Ishikawa (cell line): ENCODE measurements at regions not wholly inside any gene's neighbourhood (a gene's known extent, or its start where the extent isn't known, plus 50 kb on each side); places are given as distances from the start of the nearest gene placed in this dataset.

Experiments
- CEBPB ChIP-seq: IDR thresholded peaks from 2 replicates; pipeline ENCODE4 v1.6.1; 2012
- CREB1 ChIP-seq: IDR thresholded peaks from 2 replicates; pipeline ENCODE4 v1.6.1; 2012; ENCODE audit warnings: low read depth
- EGR1 ChIP-seq: IDR thresholded peaks from 2 replicates; pipeline ENCODE4 v1.6.1; 2012
- EP300 ChIP-seq: IDR thresholded peaks from 2 replicates; pipeline ENCODE4 v1.6.1; 2012; ENCODE audit warnings: borderline replicate concordance
- FOXM1 ChIP-seq: IDR thresholded peaks from 2 replicates; pipeline ENCODE4 v1.6.1; 2012; ENCODE audit warnings: low read depth, borderline replicate concordance
- NFIC ChIP-seq: IDR thresholded peaks from 2 replicates; pipeline ENCODE4 v1.6.1; 2012
- RAD21 ChIP-seq: IDR thresholded peaks from 2 replicates; pipeline ENCODE4 v1.6.1; 2012; ENCODE audit warnings: low read depth
- TAF1 ChIP-seq: IDR thresholded peaks from 2 replicates; pipeline ENCODE4 v1.6.1; 2012; ENCODE audit warnings: low read depth, mild to moderate bottlenecking
- TCF12 ChIP-seq: IDR thresholded peaks from 2 replicates; pipeline ENCODE4 v1.6.1; 2012; ENCODE audit warnings: low read depth
- TEAD4 ChIP-seq: IDR thresholded peaks from 2 replicates; pipeline ENCODE4 v1.6.1; 2012
- YY1 ChIP-seq: IDR thresholded peaks from 2 replicates; pipeline ENCODE4 v1.6.1; 2012; ENCODE audit warnings: low read depth
- ZBTB7A ChIP-seq: IDR thresholded peaks from 2 replicates; pipeline ENCODE4 v1.6.1; 2012; ENCODE audit warnings: low read depth
- TF ChIP-seq, protein P1 (sequence below): IDR thresholded peaks from 2 replicates; pipeline ENCODE4 v1.6.1; 2012; ENCODE audit warnings: low read depth, mild to moderate bottlenecking
- TF ChIP-seq, protein P2 (sequence below): IDR thresholded peaks from 2 replicates; pipeline ENCODE4 v1.6.1; 2012
- TF ChIP-seq, protein P3 (sequence below): IDR thresholded peaks from 2 replicates; pipeline ENCODE4 v1.6.1; 2012

DNA sequence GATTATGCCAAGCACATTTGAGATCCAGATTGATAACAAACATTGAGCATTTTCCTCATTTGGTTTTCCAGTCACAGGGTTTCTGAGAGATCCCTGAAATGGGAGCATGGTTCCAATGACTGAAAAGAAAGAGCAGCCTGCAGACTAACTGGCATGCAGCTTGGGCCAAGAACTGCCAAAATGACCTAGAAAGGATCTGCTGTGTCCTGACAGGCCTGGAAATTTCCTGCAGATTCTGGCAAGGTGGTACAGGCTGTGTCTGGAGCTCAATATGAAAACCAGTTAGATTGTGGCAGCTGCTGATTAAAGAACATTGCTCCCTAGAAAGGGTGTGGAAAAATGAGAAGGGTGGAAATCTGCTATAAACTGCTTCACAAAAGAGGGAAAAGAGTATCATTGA lies 417.3 kb downstream of the IPO8 start:
- TF ChIP-seq TEAD4: no peak
- no peak for TF ChIP-seq YY1
- TF ChIP-seq ZBTB7A: no peak

DNA sequence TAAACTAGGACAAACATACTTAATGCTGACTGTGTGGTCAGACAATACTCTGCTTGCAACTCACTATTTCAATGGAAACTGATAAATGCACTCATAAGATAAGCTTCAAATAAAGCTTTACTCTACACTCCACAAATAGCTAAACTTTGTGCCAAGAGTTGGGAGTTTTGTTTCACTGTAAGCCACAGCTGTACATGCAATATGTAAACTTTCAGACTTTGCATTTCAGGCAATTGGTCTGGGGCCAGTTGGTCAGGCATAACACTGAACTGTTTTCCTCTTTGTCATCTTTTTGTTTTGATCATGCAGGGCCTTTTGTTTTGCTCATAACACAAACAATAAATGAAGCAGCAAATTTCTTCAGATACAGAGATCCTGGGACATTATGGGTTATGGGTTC lies 426.2 kb downstream of the IPO8 start:
- no peak for TF ChIP-seq TEAD4
- TF ChIP-seq CREB1: no peak
- no peak for TF ChIP-seq FOXM1
- TF ChIP-seq ZBTB7A: no peak
- no peak for TF ChIP-seq EP300
- TF ChIP-seq CEBPB: no peak
- TF ChIP-seq NFIC: no peak
- TF ChIP-seq, protein P1, sequence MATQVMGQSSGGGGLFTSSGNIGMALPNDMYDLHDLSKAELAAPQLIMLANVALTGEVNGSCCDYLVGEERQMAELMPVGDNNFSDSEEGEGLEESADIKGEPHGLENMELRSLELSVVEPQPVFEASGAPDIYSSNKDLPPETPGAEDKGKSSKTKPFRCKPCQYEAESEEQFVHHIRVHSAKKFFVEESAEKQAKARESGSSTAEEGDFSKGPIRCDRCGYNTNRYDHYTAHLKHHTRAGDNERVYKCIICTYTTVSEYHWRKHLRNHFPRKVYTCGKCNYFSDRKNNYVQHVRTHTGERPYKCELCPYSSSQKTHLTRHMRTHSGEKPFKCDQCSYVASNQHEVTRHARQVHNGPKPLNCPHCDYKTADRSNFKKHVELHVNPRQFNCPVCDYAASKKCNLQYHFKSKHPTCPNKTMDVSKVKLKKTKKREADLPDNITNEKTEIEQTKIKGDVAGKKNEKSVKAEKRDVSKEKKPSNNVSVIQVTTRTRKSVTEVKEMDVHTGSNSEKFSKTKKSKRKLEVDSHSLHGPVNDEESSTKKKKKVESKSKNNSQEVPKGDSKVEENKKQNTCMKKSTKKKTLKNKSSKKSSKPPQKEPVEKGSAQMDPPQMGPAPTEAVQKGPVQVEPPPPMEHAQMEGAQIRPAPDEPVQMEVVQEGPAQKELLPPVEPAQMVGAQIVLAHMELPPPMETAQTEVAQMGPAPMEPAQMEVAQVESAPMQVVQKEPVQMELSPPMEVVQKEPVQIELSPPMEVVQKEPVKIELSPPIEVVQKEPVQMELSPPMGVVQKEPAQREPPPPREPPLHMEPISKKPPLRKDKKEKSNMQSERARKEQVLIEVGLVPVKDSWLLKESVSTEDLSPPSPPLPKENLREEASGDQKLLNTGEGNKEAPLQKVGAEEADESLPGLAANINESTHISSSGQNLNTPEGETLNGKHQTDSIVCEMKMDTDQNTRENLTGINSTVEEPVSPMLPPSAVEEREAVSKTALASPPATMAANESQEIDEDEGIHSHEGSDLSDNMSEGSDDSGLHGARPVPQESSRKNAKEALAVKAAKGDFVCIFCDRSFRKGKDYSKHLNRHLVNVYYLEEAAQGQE: no peak

DNA sequence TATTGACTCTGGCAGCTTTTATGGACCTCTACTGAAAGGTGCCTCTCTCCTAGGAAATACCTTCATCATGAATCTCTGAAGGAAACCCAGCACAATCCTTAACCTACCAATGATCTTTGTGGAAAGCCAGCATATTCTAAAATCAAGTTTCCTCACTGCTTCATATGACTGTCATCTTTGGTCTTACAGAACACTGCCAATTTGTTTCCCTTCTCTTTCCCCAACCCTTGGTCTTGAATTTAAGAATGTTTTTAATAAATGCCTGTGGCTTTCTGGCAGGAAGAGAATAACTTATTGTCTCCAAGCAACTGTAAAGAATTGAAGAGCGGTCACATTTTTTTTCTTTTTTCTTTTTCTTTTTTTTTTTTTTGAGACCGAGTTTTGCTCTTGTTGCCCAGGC lies 427.6 kb downstream of the IPO8 start:
- TF ChIP-seq ZBTB7A: no peak
- TF ChIP-seq EP300: no peak
- no peak for TF ChIP-seq FOXM1
- TF ChIP-seq, protein P2, sequence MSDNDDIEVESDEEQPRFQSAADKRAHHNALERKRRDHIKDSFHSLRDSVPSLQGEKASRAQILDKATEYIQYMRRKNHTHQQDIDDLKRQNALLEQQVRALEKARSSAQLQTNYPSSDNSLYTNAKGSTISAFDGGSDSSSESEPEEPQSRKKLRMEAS: no peak

DNA sequence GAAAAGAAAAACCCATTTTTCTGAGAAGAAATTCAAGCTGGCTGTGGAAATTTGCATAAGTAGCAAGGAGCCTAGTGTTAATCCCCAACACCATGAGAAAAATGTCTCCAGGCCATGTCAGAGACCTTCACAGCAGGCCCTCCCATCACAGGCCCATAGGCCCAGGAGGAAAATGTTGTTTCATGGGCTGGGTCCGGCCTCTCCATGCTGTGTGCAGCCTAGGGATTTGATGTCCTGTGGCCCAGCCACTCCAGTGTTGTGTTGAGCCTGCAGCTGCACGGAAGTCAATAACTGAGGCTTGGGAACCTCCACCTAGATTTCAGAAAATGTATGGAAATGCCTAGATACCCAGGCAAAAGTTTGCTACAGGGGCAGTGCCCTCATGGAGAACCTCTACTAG lies 432.2 kb downstream of the IPO8 start:
- no peak for TF ChIP-seq CEBPB
- TF ChIP-seq, protein P1: no peak
- no peak for TF ChIP-seq NFIC
- TF ChIP-seq, protein P3, sequence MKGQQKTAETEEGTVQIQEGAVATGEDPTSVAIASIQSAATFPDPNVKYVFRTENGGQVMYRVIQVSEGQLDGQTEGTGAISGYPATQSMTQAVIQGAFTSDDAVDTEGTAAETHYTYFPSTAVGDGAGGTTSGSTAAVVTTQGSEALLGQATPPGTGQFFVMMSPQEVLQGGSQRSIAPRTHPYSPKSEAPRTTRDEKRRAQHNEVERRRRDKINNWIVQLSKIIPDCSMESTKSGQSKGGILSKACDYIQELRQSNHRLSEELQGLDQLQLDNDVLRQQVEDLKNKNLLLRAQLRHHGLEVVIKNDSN: no peak
- TF ChIP-seq EGR1: no peak
- TF ChIP-seq YY1: no peak
- TF ChIP-seq TAF1: no peak
- no peak for TF ChIP-seq RAD21

DNA sequence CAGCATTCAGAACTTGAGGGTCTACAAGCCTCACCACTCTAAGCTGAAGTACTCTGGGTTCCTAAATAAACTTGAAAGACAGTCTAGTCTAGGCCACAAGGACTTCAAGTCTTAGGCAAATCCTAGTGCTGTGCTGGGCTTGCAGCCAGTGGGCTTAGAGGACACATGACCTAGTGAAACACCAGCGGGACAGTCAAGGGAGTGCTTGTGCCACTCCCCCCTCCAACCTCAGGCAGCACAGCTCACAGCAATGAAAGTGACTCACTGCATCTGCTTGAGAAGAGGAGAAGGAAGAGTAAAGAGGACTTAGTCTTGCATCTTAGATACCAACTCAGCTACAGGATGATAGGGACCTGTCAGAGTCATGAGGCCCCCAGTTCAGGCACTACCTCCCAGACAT lies 438.1 kb downstream of the IPO8 start:
- TF ChIP-seq TCF12: no peak
- TF ChIP-seq RAD21: no peak
- no peak for TF ChIP-seq NFIC
- no peak for TF ChIP-seq TEAD4
- TF ChIP-seq, protein P3: no peak
- TF ChIP-seq EGR1: no peak
- TF ChIP-seq TAF1: no peak
- no peak for TF ChIP-seq EP300
- no peak for TF ChIP-seq ZBTB7A
- TF ChIP-seq YY1: no peak
- no peak for TF ChIP-seq FOXM1
- no peak for TF ChIP-seq CEBPB
- TF ChIP-seq, protein P1: no peak
- no peak for TF ChIP-seq CREB1
- TF ChIP-seq, protein P2: no peak

DNA sequence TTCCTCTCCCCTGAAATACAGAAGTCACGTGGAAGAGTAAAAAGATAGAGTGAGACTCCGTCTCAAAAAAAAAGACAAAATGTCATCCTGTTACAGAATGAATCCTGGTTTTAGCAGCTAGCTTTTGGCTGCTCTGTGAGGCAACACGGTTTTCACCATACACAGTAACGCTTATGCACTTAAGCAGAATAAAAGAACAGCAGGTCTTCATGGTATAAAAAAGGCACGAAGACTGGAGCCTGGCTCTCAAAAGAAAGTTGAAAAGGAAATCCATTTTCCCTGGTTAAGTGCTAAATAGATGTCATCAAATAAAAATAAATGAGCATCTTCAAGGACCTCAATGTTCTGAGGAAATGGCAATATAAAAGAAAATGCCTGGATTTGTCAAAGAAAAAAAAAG lies 444.1 kb downstream of the IPO8 start:
- TF ChIP-seq EGR1 (no peak), TCF12 (no peak), TEAD4 (no peak), CREB1 (no peak), YY1 (no peak), ZBTB7A (no peak)
